H1 (cell line): ENCODE measurements at regions not wholly inside any gene's neighbourhood (a gene's known extent, or its start where the extent isn't known, plus 50 kb on each side); places are given as distances from the start of the nearest gene placed in this dataset.

Experiments
- CTCF ChIA-PET: fragments of 300-600 bp; sonication (Branson Sonifier 250); formaldehyde crosslinking; loops from one replicate; lab custom pipeline; 2021; ENCODE audit not compliant: partially characterized antibody; lab: Charles Lee
- POLR2A ChIA-PET: fragments of 300-600 bp; sonication (Branson Sonifier 250); formaldehyde crosslinking; loops from one replicate; lab custom pipeline; 2021; ENCODE audit warnings: inconsistent platforms; ENCODE audit not compliant: partially characterized antibody; lab: Charles Lee
- DNase-seq, 2 experiments: peaks; one replicate each; pipeline versions ENCODE4 v3.0.0 to v3.0.0-alpha.2; 2010 to 2022; ENCODE audit warnings: low spot score in 2 of 2, low read depth in 1 of 2, mixed read lengths in 1 of 2
- FAIRE-seq: peaks from 2 replicates; lab custom pipeline; 2011; peaks lifted over from hg19 to GRCh38; lab: Jason Lieb, UNC
- H2AFZ ChIP-seq: 2 replicates; pipeline ENCODE4 v1.8.1; 2012; ENCODE audit warnings: low read length, inconsistent platforms
- H2AK5ac ChIP-seq: 2 replicates; pipeline ENCODE4 v1.6.1; 2013; ENCODE audit warnings: low read depth, low read length
- H2BK120ac ChIP-seq: replicated peaks from 2 replicates; pipeline ENCODE3; 2013; ENCODE audit warnings: low read depth, low read length, inconsistent platforms
- H2BK12ac ChIP-seq: 2 replicates; pipeline ENCODE4 v1.6.1; 2013; ENCODE audit warnings: low read depth, low read length
- H2BK15ac ChIP-seq: 2 replicates; pipeline ENCODE4 v1.6.1; 2013; ENCODE audit warnings: low read length
- H2BK20ac ChIP-seq: 2 replicates; pipeline ENCODE4 v1.6.1; 2013; ENCODE audit warnings: low read length
- H2BK5ac ChIP-seq: 2 replicates; pipeline ENCODE4 v1.6.1; 2013; ENCODE audit warnings: low read depth, low read length
- H3K14ac ChIP-seq: 2 replicates; pipeline ENCODE4 v1.6.1; 2013; ENCODE audit warnings: inconsistent platforms; ENCODE audit not compliant: insufficient read length
- H3K18ac ChIP-seq: 2 replicates; pipeline ENCODE4 v1.6.1; 2013; ENCODE audit warnings: low read length; ENCODE audit errors: extremely low read depth
- H3K23ac ChIP-seq: 2 replicates; pipeline ENCODE4 v1.6.1; 2013; ENCODE audit warnings: inconsistent platforms; ENCODE audit not compliant: insufficient read length
- H3K23me2 ChIP-seq: 2 replicates; pipeline ENCODE4 v1.6.1; 2013; ENCODE audit warnings: low read depth, low read length
- H3K27ac ChIP-seq: 2 replicates; pipeline ENCODE4 v1.6.1; 2011; ENCODE audit warnings: low read depth, low read length, inconsistent platforms
- H3K27me3 ChIP-seq, 4 experiments: replicated peaks in 1 of 4; 1 replicate in 1 of 4; 2 replicates in 3 of 4; pipeline versions ENCODE4 v1.6.1 to v1.8.1; 2011 to 2013; ENCODE audit warnings: low read length in 3 of 4, mild to moderate bottlenecking in 3 of 4, inconsistent platforms in 2 of 4, mixed read lengths in 2 of 4, moderate library complexity in 1 of 4; ENCODE audit not compliant: control insufficient read depth in 3 of 4, insufficient read depth in 3 of 4; ENCODE audit errors: extremely low read depth in 1 of 4
- H3K36me3 ChIP-seq, 4 experiments: 2 replicates each; pipeline versions ENCODE4 v1.6.1 to v1.8.1; 2011 to 2013; ENCODE audit warnings: mild to moderate bottlenecking in 4 of 4, low read length in 3 of 4, moderate library complexity in 2 of 4, control low read depth in 1 of 4, inconsistent platforms in 1 of 4; ENCODE audit not compliant: insufficient read depth in 4 of 4, control insufficient read depth in 2 of 4
- H3K4ac ChIP-seq: replicated peaks from 2 replicates; pipeline ENCODE3; 2013; ENCODE audit warnings: low read length, low read depth, mixed read lengths, inconsistent platforms; ENCODE audit not compliant: insufficient read length
- H3K4me1 ChIP-seq, 4 experiments: replicated peaks in 1 of 4; 1 replicate in 1 of 4; 2 replicates in 3 of 4; pipeline versions ENCODE4 v1.6.1 to v1.8.1; 2011 to 2013; ENCODE audit warnings: low read length in 3 of 4, inconsistent platforms in 2 of 4, mixed read lengths in 1 of 4; ENCODE audit not compliant: insufficient read depth in 4 of 4, control insufficient read depth in 3 of 4
- H3K4me2 ChIP-seq, 2 experiments: 2 replicates each; pipeline versions ENCODE4 v1.6.1 to v1.8.1; 2011 to 2013; ENCODE audit warnings: low read depth in 2 of 2, low read length in 2 of 2, control low read depth in 1 of 2, inconsistent platforms in 1 of 2, mild to moderate bottlenecking in 1 of 2; ENCODE audit not compliant: insufficient read depth in 1 of 2
- H3K4me3 ChIP-seq, 4 experiments: fragments of 200-600, 300-600 bp in 1 of 4; sonication (generic), shearing (Covaris generic), sonication (Bioruptor Twin) in 1 of 4; 2 replicates each; pipeline versions ENCODE4 v1.5.1 to v1.8.1; 2011 to 2016; ENCODE audit warnings: low read length in 4 of 4, low read depth in 3 of 4, control low read depth in 2 of 4, inconsistent platforms in 2 of 4, mild to moderate bottlenecking in 2 of 4, mixed read lengths in 1 of 4, moderate library complexity in 1 of 4; ENCODE audit not compliant: insufficient read depth in 2 of 4; ENCODE audit errors: extremely low read depth in 1 of 4
- H3K56ac ChIP-seq: replicated peaks from 2 replicates; pipeline ENCODE3; 2013; ENCODE audit warnings: low read depth, mild to moderate bottlenecking, mixed read lengths, low read length, inconsistent platforms; ENCODE audit not compliant: insufficient read length
- H3K79me1 ChIP-seq: 2 replicates; pipeline ENCODE4 v1.6.1; 2013; ENCODE audit warnings: low read depth, low read length, control low read depth
- H3K79me2 ChIP-seq, 2 experiments: 2 replicates each; pipeline versions ENCODE4 v1.6.1 to v1.8.1; 2012 to 2013; ENCODE audit warnings: low read length in 2 of 2, mild to moderate bottlenecking in 2 of 2, inconsistent platforms in 1 of 2; ENCODE audit not compliant: insufficient read depth in 2 of 2, control insufficient read depth in 1 of 2
- H3K9ac ChIP-seq, 4 experiments: replicated peaks in 1 of 4; 1 replicate in 1 of 4; 2 replicates in 3 of 4; pipeline versions ENCODE4 v1.6.1 to v1.8.1; 2011 to 2013; ENCODE audit warnings: low read depth in 3 of 4, low read length in 3 of 4, control low read depth in 2 of 4, mild to moderate bottlenecking in 2 of 4, moderate library complexity in 2 of 4, inconsistent platforms in 1 of 4; ENCODE audit errors: extremely low read depth in 1 of 4
- H3K9me3 ChIP-seq, 2 experiments: 2 replicates each; pipeline versions ENCODE4 v1.6.1 to v1.8.1; 2012 to 2013; ENCODE audit warnings: mild to moderate bottlenecking in 2 of 2, moderate library complexity in 2 of 2, control low read depth in 1 of 2, inconsistent platforms in 1 of 2, low read depth in 1 of 2, low read length in 1 of 2, mixed read lengths in 1 of 2; ENCODE audit not compliant: insufficient read depth in 2 of 2
- H4K20me1 ChIP-seq, 2 experiments: replicated peaks in 1 of 2; 2 replicates each; pipeline versions ENCODE3 to v1.8.1; 2011 to 2013; ENCODE audit warnings: inconsistent platforms in 2 of 2, low read length in 2 of 2, mild to moderate bottlenecking in 1 of 2; ENCODE audit not compliant: insufficient read depth in 2 of 2, control insufficient read depth in 1 of 2
- H4K5ac ChIP-seq: 2 replicates; pipeline ENCODE4 v1.6.1; 2013; ENCODE audit warnings: low read length, low read depth, mixed read lengths, inconsistent platforms; ENCODE audit not compliant: insufficient read length
- H4K8ac ChIP-seq: 2 replicates; pipeline ENCODE4 v1.8.0; 2013; ENCODE audit warnings: mild to moderate bottlenecking, moderate library complexity, low read length, inconsistent platforms; ENCODE audit not compliant: insufficient read depth; ENCODE audit errors: extremely low read depth
- H4K91ac ChIP-seq: replicated peaks from 2 replicates; pipeline ENCODE3; 2013; ENCODE audit warnings: low read length, mixed read lengths, inconsistent platforms; ENCODE audit not compliant: insufficient read length
- BACH1 ChIP-seq: IDR thresholded peaks from 2 replicates; pipeline ENCODE4 v1.6.1; 2012; ENCODE audit warnings: low read length, improper control_type of control experiment
- BRCA1 ChIP-seq: IDR thresholded peaks from 2 replicates; pipeline ENCODE4 v1.6.1; 2012; ENCODE audit warnings: low read depth, low read length, improper control_type of control experiment
- CBX8 ChIP-seq: fragments of 300-800, 300-1000 bp; sonication (generic); IDR thresholded peaks from 2 replicates; pipeline ENCODE4 v1.7.1; 2016; ENCODE audit warnings: low read depth, low read length, borderline replicate concordance
- CEBPB ChIP-seq: IDR thresholded peaks from 2 replicates; pipeline ENCODE4 v1.6.1; 2012; ENCODE audit warnings: low read depth, low read length
- CTBP2 ChIP-seq: IDR thresholded peaks from 2 replicates; pipeline ENCODE4 v1.7.0; 2011; ENCODE audit warnings: borderline replicate concordance, mild to moderate bottlenecking, moderate library complexity, mixed read lengths, low read length; ENCODE audit not compliant: insufficient read depth, insufficient read length
- EGR1 ChIP-seq: IDR thresholded peaks from 2 replicates; pipeline ENCODE4 v1.6.1; 2011; ENCODE audit warnings: low read depth, low read length, borderline replicate concordance
- EP300 ChIP-seq, 2 experiments: IDR thresholded peaks; 1 replicate in 1 of 2; 2 replicates in 1 of 2; pipeline ENCODE4 v1.6.1; 2011 to 2012; ENCODE audit warnings: low read depth in 2 of 2, low read length in 2 of 2, mild to moderate bottlenecking in 2 of 2, borderline replicate concordance in 1 of 2, inconsistent platforms in 1 of 2, moderate library complexity in 1 of 2
- HDAC2 ChIP-seq, 2 experiments: fragments of 300-600 bp in 1 of 2; sonication (generic) in 1 of 2; IDR thresholded peaks; 2 replicates each; pipeline ENCODE4 v1.6.1; 2011 to 2012; ENCODE audit warnings: low read depth in 2 of 2, low read length in 2 of 2, mild to moderate bottlenecking in 2 of 2, moderate library complexity in 2 of 2, borderline replicate concordance in 1 of 2, inconsistent platforms in 1 of 2
- KDM4A ChIP-seq: IDR thresholded peaks from one replicate; pipeline ENCODE4 v1.7.1; 2012; ENCODE audit warnings: low read depth, mild to moderate bottlenecking, moderate library complexity, low read length, inconsistent platforms; ENCODE audit not compliant: severe bottlenecking
- KDM5A ChIP-seq: fragments of 200-600 bp; IDR thresholded peaks from 2 replicates; pipeline ENCODE4 v1.7.1; 2012; ENCODE audit warnings: mild to moderate bottlenecking, low read length, inconsistent platforms, mixed read lengths
- NANOG ChIP-seq: IDR thresholded peaks from 2 replicates; pipeline ENCODE4 v1.6.1; 2011; ENCODE audit warnings: low read length, low read depth, mild to moderate bottlenecking, inconsistent platforms; ENCODE audit not compliant: insufficient read depth, poor library complexity, severe bottlenecking
- POLR2A ChIP-seq, 2 experiments: IDR thresholded peaks; 1 replicate in 1 of 2; 2 replicates in 1 of 2; pipeline ENCODE4 v1.6.1; 2011; ENCODE audit warnings: low read depth in 2 of 2, low read length in 2 of 2, mild to moderate bottlenecking in 2 of 2; ENCODE audit errors: control extremely low read depth in 1 of 2
- SP1 ChIP-seq: IDR thresholded peaks from 2 replicates; pipeline ENCODE4 v1.6.1; 2011; ENCODE audit warnings: low read depth, low read length
- SP4 ChIP-seq: IDR thresholded peaks from 2 replicates; pipeline ENCODE4 v1.6.1; 2012; ENCODE audit warnings: low read length, inconsistent platforms
- SRF ChIP-seq: IDR thresholded peaks from 2 replicates; pipeline ENCODE4 v1.6.1; 2011; ENCODE audit warnings: mild to moderate bottlenecking, low read depth, low read length, moderate library complexity

DNA sequence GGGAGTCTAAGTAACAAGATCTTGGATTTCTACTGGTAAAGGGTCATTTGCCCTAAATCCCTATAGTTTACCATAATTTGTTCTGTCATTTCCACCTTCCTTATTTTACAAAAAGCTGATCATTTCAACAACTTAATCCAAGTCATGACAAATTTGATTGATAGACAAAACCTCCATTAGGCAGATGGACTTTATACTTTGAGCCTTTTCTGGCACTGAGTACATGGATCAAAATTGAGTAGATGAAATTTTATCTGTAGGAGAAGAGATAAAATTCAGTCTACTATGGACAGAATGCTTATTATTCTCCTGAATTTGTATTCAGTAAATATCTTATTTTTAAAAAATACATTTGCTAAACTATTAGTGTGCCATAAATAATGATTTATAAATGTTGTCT, 62.6 kb upstream of the NRIP1 start:
- no peak overlapping the region for H2AFZ ChIP-seq
- ChIA-PET POLR2A (no interaction called here), CTCF (no interaction called here)
- no peak overlapping the region for H4K91ac ChIP-seq
- H4K5ac ChIP-seq, result no peak overlapping the region
- no peak overlapping the region for H3K4me3 ChIP-seq
- H3K4ac ChIP-seq, result no peak overlapping the region
- no peaks in the 10 kb centered on the region for H3K36me3 ChIP-seq
- no peak overlapping the region for H2BK120ac ChIP-seq
- H3K56ac ChIP-seq, result no peak overlapping the region
- H3K4me1 ChIP-seq, result peaks cover 0 to 4% (median 0%) of the 10 kb centered on the region in 4 experiments; a peak in 1 of 7 replicates
- no peak overlapping the region for H2AK5ac ChIP-seq
- H2BK15ac ChIP-seq, result no peak overlapping the region
- no peak overlapping the region for H2BK12ac ChIP-seq
- H4K20me1 ChIP-seq, result no peaks in the 10 kb centered on the region
- H3K9me3 ChIP-seq, result no peaks in the 10 kb centered on the region; a peak in 1 of 4 replicates
- TF ChIP-seq BACH1 (no peak), NANOG (no peak), POLR2A (IDR thresholded peaks at IDR 0.05; ENCODE audit: control extremely low read depth in 1 of 2, low read depth in 2 of 2, low read length in 2 of 2) (no peak), CTBP2 (no peak), BRCA1 (no peak), KDM4A (no peak), KDM5A (no peak), EGR1 (no peak), CEBPB (no peak), SRF (no peak), EP300 (IDR thresholded peaks at IDR 0.05; ENCODE audit: borderline replicate concordance in 1 of 2, low read depth in 2 of 2, low read length in 2 of 2) (no peak), SP4 (no peak), CBX8 (no peak), SP1 (no peak), HDAC2 (IDR thresholded peaks at IDR 0.05; ENCODE audit: borderline replicate concordance in 1 of 2, low read depth in 2 of 2, low read length in 2 of 2) (no peak)
- H2BK20ac ChIP-seq, result no peak overlapping the region
- H3K27me3 ChIP-seq, result no peaks in the 10 kb centered on the region
- no peak overlapping the region for H3K23ac ChIP-seq
- H3K14ac ChIP-seq, result no peak overlapping the region
- H2BK5ac ChIP-seq, result no peak overlapping the region
- no peaks in the 10 kb centered on the region; the same call in 1 of the 2 replicates for H3K23me2 ChIP-seq
- no peak for DNase-seq
- no peak overlapping the region for H3K4me2 ChIP-seq
- no peak overlapping the region for H3K9ac ChIP-seq
- no peak overlapping the region for H3K27ac ChIP-seq
- H3K79me2 ChIP-seq, result no peaks in the 10 kb centered on the region
- no peak overlapping the region for H4K8ac ChIP-seq
- H3K79me1 ChIP-seq, result no peaks in the 10 kb centered on the region
- no peak for FAIRE-seq
- no peak overlapping the region for H3K18ac ChIP-seq
